NT2/D1 (cell line): ENCODE measurements at regions not wholly inside any gene's neighbourhood (a gene's known extent, or its start where the extent isn't known, plus 50 kb on each side); places are given as distances from the start of the nearest gene placed in this dataset.

Experiments used
- YY1 ChIP-seq: IDR thresholded peaks from 2 replicates; pipeline ENCODE4 v1.6.1; 2011; ENCODE audit not compliant: insufficient read length, insufficient read depth
- ZNF274 ChIP-seq: IDR thresholded peaks from 2 replicates; pipeline ENCODE4 v1.6.1; 2011; ENCODE audit warnings: mild to moderate bottlenecking, low read depth, low read length

GRCh38 chr6:37578104-37578503, 78.4 kb upstream of the CCDC167 start:
- TF ChIP-seq ZNF274 (no peak), YY1 (no peak)
